HG03565 (cell line): ENCODE measurements at regions not wholly inside any gene's neighbourhood (a gene's known extent, or its start where the extent isn't known, plus 50 kb on each side); places are given as distances from the start of the nearest gene placed in this dataset.
"Not testable (repeated sequence)": the region's sequence is repeated elsewhere in the genome, so short reads cannot be mapped to it uniquely, and the experiment has no call there.

Source experiments
- ATAC-seq: cut with Tn5 transposase; IDR thresholded peaks from one replicate; pipeline ENCODE4 v1.9.1; 2021; ENCODE audit warnings: mild to moderate bottlenecking, moderate library complexity; ENCODE audit not compliant: unreplicated experiment

- ATAC-seq, result no peak
Observed at GRCh38 chr5:104643320-104643719, 1080.7 kb upstream of the NUDT12 start.

GRCh38 chr5:104635227-104635626, 1072.6 kb upstream of the NUDT12 start:
- no peak for ATAC-seq

GRCh38 chr5:104628911-104629310, 1066.3 kb upstream of the NUDT12 start:
- no peak for ATAC-seq

GRCh38 chr5:104626122-104626521, 1063.5 kb upstream of the NUDT12 start:
- no peak for ATAC-seq

GRCh38 chr5:104612005-104612404, 1049.4 kb upstream of the NUDT12 start:
- no peak for ATAC-seq

GRCh38 chr5:104611135-104611767, 1048.7 kb upstream of the NUDT12 start:
- no peak for ATAC-seq

- no peak for ATAC-seq
Observed at GRCh38 chr5:104606258-104606829, 1043.8 kb upstream of the NUDT12 start.

- ATAC-seq, result no peak
Observed at GRCh38 chr5:104599726-104600125, 1037.1 kb upstream of the NUDT12 start.

GRCh38 chr5:104598285-104598684, 1035.7 kb upstream of the NUDT12 start:
- ATAC-seq, result no peak

- ATAC-seq, result no peak
Observed at GRCh38 chr5:104594850-104595249, 1032.3 kb upstream of the NUDT12 start.

- ATAC-seq, result no peak
Observed at GRCh38 chr5:104576677-104577076, 1014.1 kb upstream of the NUDT12 start.

- no peak for ATAC-seq
Observed at GRCh38 chr5:104573949-104574709, 1011.5 kb upstream of the NUDT12 start.

- ATAC-seq, result no peak
Observed at GRCh38 chr5:104569621-104570020, 1007.0 kb upstream of the NUDT12 start.

- no peak for ATAC-seq
Observed at GRCh38 chr5:104564530-104564929, 1001.9 kb upstream of the NUDT12 start.

- no peak for ATAC-seq
Observed at GRCh38 chr5:104556957-104557356, 994.4 kb upstream of the NUDT12 start.

- no peak for ATAC-seq
Observed at GRCh38 chr5:104551628-104552027, 989.0 kb upstream of the NUDT12 start.

GRCh38 chr5:104546871-104547270, 984.3 kb upstream of the NUDT12 start:
- not testable (repeated sequence) for ATAC-seq

- ATAC-seq, result no peak
Observed at GRCh38 chr5:104541141-104541785, 978.7 kb upstream of the NUDT12 start.

- no peak for ATAC-seq
Observed at GRCh38 chr5:104540448-104540847, 977.9 kb upstream of the NUDT12 start.

- ATAC-seq, result no peak
Observed at GRCh38 chr5:104539618-104540350, 977.2 kb upstream of the NUDT12 start.

GRCh38 chr5:104538734-104539133, 976.1 kb upstream of the NUDT12 start:
- no peak for ATAC-seq
